ENCODE measurements at regions not wholly inside any gene's neighbourhood (a gene's known extent, or its start where the extent isn't known, plus 50 kb on each side); places are given as distances from the start of the nearest gene placed in this dataset.

- H3K9me3 ChIP-seq (ENCODE audit: control insufficient read depth, insufficient read depth, low read depth, low read length): no peaks in the 10 kb centered on the region
- no peak overlapping the region for H2AFZ ChIP-seq (ENCODE audit: low read length)
- H4K20me1 ChIP-seq (ENCODE audit: control insufficient read depth, extremely low read depth, insufficient read depth, low read length): no peaks in the 10 kb centered on the region
- no peaks in the 10 kb centered on the region for H3K4me1 ChIP-seq (ENCODE audit: control insufficient read depth, extremely low read depth, insufficient read depth, low read length)
- no peak overlapping the region for H3K27ac ChIP-seq (ENCODE audit: insufficient read depth, low read length)
- no peak overlapping the region for H3K4me3 ChIP-seq (replicated peaks in 1 of 4; ENCODE audit: control extremely low read depth in 1 of 4, insufficient read depth in 1 of 4, low read depth in 3 of 4, low read length in 4 of 4)
- DNase-seq (ENCODE audit: low read depth in 2 of 2): no peak
- H3K36me3 ChIP-seq (ENCODE audit: control insufficient read depth, insufficient read depth, low read length): no peaks in the 10 kb centered on the region
- H3K4me2 ChIP-seq (ENCODE audit: extremely low read depth, insufficient read depth, low read length): no peak overlapping the region
- H3K9ac ChIP-seq (ENCODE audit: insufficient read depth, low read length): no peak overlapping the region
- no peaks in the 10 kb centered on the region for H3K79me2 ChIP-seq (ENCODE audit: control insufficient read depth, insufficient read depth, low read length)
- TF ChIP-seq EZH2 (IDR thresholded peaks at IDR 0.05; ENCODE audit: low read length, missing control alignments) (no peak), CTCF (conservative IDR thresholded peaks at IDR 0.05 in 1 of 2, IDR thresholded peaks at IDR 0.05 in 1 of 2; ENCODE audit: low read depth in 1 of 2, low read length in 2 of 2) (no peak)
- H3K27me3 ChIP-seq (ENCODE audit: control insufficient read depth, insufficient read depth, low read length): no peaks in the 10 kb centered on the region
These were observed 83.3 kb downstream of the ATXN7L3B start for GRCh38 chr12:74620921-74621320.

GRCh38 chr12:74624201-74624600 lies 86.6 kb downstream of the ATXN7L3B start:
- TF ChIP-seq EZH2 (IDR thresholded peaks at IDR 0.05; ENCODE audit: low read length, missing control alignments) (no peak), CTCF (conservative IDR thresholded peaks at IDR 0.05 in 1 of 2, IDR thresholded peaks at IDR 0.05 in 1 of 2; ENCODE audit: low read depth in 1 of 2, low read length in 2 of 2) (no peak)
- no peak for DNase-seq (ENCODE audit: low read depth in 2 of 2)
- Histone ChIP-seq H3K27ac (ENCODE audit: insufficient read depth, low read length) (no peak overlapping the region), H3K4me1 (ENCODE audit: control insufficient read depth, extremely low read depth, insufficient read depth, low read length) (no peaks in the 10 kb centered on the region), H4K20me1 (ENCODE audit: control insufficient read depth, extremely low read depth, insufficient read depth, low read length) (no peaks in the 10 kb centered on the region), H3K36me3 (ENCODE audit: control insufficient read depth, insufficient read depth, low read length) (no peaks in the 10 kb centered on the region), H3K9ac (ENCODE audit: insufficient read depth, low read length) (no peak overlapping the region), H3K4me2 (ENCODE audit: extremely low read depth, insufficient read depth, low read length) (no peak overlapping the region), H3K4me3 (replicated peaks in 1 of 4; ENCODE audit: control extremely low read depth in 1 of 4, insufficient read depth in 1 of 4, low read depth in 3 of 4, low read length in 4 of 4) (no peak overlapping the region), H3K79me2 (ENCODE audit: control insufficient read depth, insufficient read depth, low read length) (no peaks in the 10 kb centered on the region), H3K27me3 (ENCODE audit: control insufficient read depth, insufficient read depth, low read length) (no peaks in the 10 kb centered on the region), H2AFZ (ENCODE audit: low read length) (no peak overlapping the region), H3K9me3 (ENCODE audit: control insufficient read depth, insufficient read depth, low read depth, low read length) (no peaks in the 10 kb centered on the region)

DNA sequence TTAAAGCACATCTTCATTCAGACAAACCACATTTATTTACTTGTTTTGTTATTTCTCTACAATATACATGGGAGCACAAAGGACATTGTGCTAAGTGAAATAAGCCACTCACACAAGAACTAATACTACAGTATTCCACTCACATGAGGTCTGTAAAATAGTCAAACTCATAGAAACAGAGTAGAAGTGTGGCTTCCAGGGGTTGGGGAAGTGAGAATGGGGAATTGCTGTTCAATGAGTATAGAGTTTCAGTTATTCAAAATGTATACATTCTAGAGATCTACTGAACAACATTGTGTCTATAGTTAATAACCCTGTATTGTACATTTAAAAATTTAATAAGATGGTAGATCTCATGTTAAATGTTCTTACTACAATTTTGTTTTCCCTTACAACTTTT lies 88.8 kb downstream of the ATXN7L3B start:
- Histone ChIP-seq H3K79me2 (ENCODE audit: control insufficient read depth, insufficient read depth, low read length) (no peaks in the 10 kb centered on the region), H3K4me3 (replicated peaks in 1 of 4; ENCODE audit: control extremely low read depth in 1 of 4, insufficient read depth in 1 of 4, low read depth in 3 of 4, low read length in 4 of 4) (no peak overlapping the region), H3K27me3 (ENCODE audit: control insufficient read depth, insufficient read depth, low read length) (no peaks in the 10 kb centered on the region), H4K20me1 (ENCODE audit: control insufficient read depth, extremely low read depth, insufficient read depth, low read length) (no peaks in the 10 kb centered on the region), H3K36me3 (ENCODE audit: control insufficient read depth, insufficient read depth, low read length) (no peaks in the 10 kb centered on the region), H2AFZ (ENCODE audit: low read length) (no peak overlapping the region), H3K9me3 (ENCODE audit: control insufficient read depth, insufficient read depth, low read depth, low read length) (no peaks in the 10 kb centered on the region), H3K27ac (ENCODE audit: insufficient read depth, low read length) (no peak overlapping the region), H3K4me1 (ENCODE audit: control insufficient read depth, extremely low read depth, insufficient read depth, low read length) (no peaks in the 10 kb centered on the region), H3K9ac (ENCODE audit: insufficient read depth, low read length) (no peak overlapping the region), H3K4me2 (ENCODE audit: extremely low read depth, insufficient read depth, low read length) (no peak overlapping the region)
- DNase-seq (ENCODE audit: low read depth in 2 of 2): no peak
- no peak for TF ChIP-seq EZH2 (IDR thresholded peaks at IDR 0.05; ENCODE audit: low read length, missing control alignments)
- TF ChIP-seq CTCF (conservative IDR thresholded peaks at IDR 0.05 in 1 of 2, IDR thresholded peaks at IDR 0.05 in 1 of 2; ENCODE audit: low read depth in 1 of 2, low read length in 2 of 2): no peak
